ENCODE measurements at regions not wholly inside any gene's neighbourhood (a gene's known extent, or its start where the extent isn't known, plus 50 kb on each side); places are given as distances from the start of the nearest gene placed in this dataset.

GRCh38 chr20:21994203-21994602 lies 288.7 kb downstream of the PAX1 start:
- H2AFZ ChIP-seq (ENCODE audit: low read depth, low read length): no peak overlapping the region
- no peak overlapping the region for H3K4me3 ChIP-seq
- no peaks in the 10 kb centered on the region for H3K9me1 ChIP-seq (ENCODE audit: control insufficient read depth, insufficient read depth, low read length)
- DNase-seq (ENCODE audit: extremely low read depth in 1 of 4, low spot score in 3 of 4) (no peak), FAIRE-seq (no peak), ATAC-seq (no peak)
- ChIA-PET POLR2A (no interaction called here), CTCF (ENCODE audit: low intra/inter-chr PET ratio) (no interaction called here)
- H3K4me2 ChIP-seq (ENCODE audit: insufficient read depth, low read length): no peak overlapping the region
- H4K20me1 ChIP-seq (replicated peaks; ENCODE audit: control insufficient read depth, insufficient read depth, low read length): no peaks in the 10 kb centered on the region
- intact Hi-C loops (cut with micrococcal nuclease): no loop called here
- no peaks in the 10 kb centered on the region for H3K9me3 ChIP-seq (replicated peaks; ENCODE audit: control insufficient read depth, insufficient read depth, low read depth, low read length)
- BruUV-seq (replicated peaks): no TSS peak
- no peak overlapping the region for H3K27ac ChIP-seq (ENCODE audit: extremely low read depth, low read depth, low read length)
- H3K4me1 ChIP-seq (replicated peaks in 1 of 2; ENCODE audit: control insufficient read depth in 2 of 2, insufficient read depth in 2 of 2, low read length in 2 of 2): no peaks in the 10 kb centered on the region
- H3K9ac ChIP-seq (ENCODE audit: insufficient read depth in 1 of 2, low read depth in 2 of 2, low read length in 2 of 2): no peak overlapping the region
- WGBS (ENCODE audit: insufficient coverage, low coverage, missing lambda C conversion rate): 5% methylated on average over 2 of the region's 2 CpGs
- H3K79me2 ChIP-seq (ENCODE audit: control insufficient read depth, insufficient read depth, low read length): no peaks in the 10 kb centered on the region
- in situ Hi-C loops (cut with MboI): no loop called here
- H3K36me3 ChIP-seq (ENCODE audit: control insufficient read depth, insufficient read depth, low read length): no peaks in the 10 kb centered on the region
- no peaks in the 10 kb centered on the region for H3K27me3 ChIP-seq (ENCODE audit: control insufficient read depth in 2 of 2, insufficient read depth in 2 of 2, low read length in 2 of 2)
- no peak for TF ChIP-seq ZNF316 (IDR thresholded peaks at IDR 0.05)
- no peak for TF ChIP-seq MEIS2 (IDR thresholded peaks at IDR 0.05; ENCODE audit: partially characterized antibody)
- no peak for TF ChIP-seq ZNF740 (CRISPR knock-in tag; IDR thresholded peaks at IDR 0.05)
- TF ChIP-seq ZNF740 (tag; IDR thresholded peaks at IDR 0.05): no peak
- TF ChIP-seq MGA (IDR thresholded peaks at IDR 0.05): no peak
- no peak for TF ChIP-seq ZNF766 (CRISPR knock-in tag; conservative IDR thresholded peaks at IDR 0.05)
- TF ChIP-seq ZNF395 (CRISPR knock-in tag; IDR thresholded peaks at IDR 0.05): no peak

Measured in K562 (cell line).